GM19438 (cell line): ENCODE measurements at regions not wholly inside any gene's neighbourhood (a gene's known extent, or its start where the extent isn't known, plus 50 kb on each side); places are given as distances from the start of the nearest gene placed in this dataset.
"Not testable (repeated sequence)": the region's sequence is repeated elsewhere in the genome, so short reads cannot be mapped to it uniquely, and the experiment has no call there.

ENCODE experiments used
- ATAC-seq: cut with Tn5 transposase; IDR thresholded peaks from one replicate; pipeline ENCODE4 v1.9.1; 2021; ENCODE audit warnings: low read depth; ENCODE audit not compliant: unreplicated experiment

DNA sequence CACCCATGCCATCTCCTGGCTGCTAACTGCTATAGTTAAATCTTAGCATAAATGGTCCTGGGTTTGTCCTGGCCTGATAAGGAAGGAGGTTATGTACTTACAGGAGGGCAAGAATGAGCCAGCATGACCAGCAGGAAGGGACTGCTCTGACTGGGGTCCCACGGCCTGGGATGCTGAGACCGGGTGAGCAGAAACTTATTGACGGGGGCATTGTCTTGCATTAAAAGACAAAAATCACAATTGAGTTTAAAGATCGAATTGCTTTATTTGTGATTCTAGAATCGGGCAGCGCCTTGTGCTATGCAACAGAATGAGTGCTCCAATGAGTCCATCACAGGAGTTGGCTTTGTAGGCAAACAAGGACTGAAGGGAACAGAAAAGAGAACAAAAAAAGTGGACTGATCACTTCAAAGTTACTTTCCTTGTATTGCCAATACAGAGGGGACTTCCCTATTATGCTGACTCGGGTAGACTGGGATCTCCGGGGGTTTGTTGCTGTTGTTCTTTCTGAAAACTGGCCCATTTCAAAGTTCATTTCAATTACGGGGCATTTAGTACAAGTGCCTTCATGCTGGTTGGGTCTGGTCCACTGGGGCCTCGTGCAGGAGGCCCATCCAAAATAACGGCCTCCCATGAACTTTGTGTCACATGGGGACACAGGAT, 87.1 kb upstream of the SLC66A3 start:
- no peak for ATAC-seq

DNA sequence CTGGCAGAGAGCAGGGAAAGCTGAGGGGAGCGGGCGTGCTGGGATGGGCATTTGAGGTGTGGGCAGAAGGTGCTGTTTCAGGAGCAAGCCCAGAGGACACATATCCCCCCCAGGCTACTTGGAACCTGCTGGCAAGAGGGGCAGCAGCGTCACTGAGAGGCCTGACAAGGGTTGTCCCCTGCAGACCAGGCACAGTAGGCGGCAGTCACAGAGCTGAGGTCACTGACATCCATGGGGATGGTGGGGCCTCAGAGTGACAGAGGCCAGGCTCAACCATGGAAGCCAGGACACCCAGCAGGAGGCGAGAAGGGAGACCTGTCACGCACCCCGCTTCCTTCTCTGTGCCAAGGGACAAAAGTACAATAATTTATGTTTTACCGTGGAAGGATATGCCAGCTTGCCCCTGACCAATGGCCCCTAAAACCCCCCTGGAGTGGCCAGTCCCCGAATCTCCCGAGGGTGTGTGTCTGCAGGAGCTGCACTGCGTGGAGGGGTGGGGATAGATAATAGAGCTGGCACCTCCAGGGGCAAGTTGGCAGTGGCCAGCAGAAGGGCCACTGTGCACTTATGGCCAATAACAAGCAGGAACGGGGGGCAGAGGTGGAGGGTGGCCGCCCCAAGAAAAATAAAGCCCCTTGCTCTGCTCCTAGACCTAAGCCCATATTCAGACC, 86.3 kb upstream of the SLC66A3 start:
- no peak for ATAC-seq

DNA sequence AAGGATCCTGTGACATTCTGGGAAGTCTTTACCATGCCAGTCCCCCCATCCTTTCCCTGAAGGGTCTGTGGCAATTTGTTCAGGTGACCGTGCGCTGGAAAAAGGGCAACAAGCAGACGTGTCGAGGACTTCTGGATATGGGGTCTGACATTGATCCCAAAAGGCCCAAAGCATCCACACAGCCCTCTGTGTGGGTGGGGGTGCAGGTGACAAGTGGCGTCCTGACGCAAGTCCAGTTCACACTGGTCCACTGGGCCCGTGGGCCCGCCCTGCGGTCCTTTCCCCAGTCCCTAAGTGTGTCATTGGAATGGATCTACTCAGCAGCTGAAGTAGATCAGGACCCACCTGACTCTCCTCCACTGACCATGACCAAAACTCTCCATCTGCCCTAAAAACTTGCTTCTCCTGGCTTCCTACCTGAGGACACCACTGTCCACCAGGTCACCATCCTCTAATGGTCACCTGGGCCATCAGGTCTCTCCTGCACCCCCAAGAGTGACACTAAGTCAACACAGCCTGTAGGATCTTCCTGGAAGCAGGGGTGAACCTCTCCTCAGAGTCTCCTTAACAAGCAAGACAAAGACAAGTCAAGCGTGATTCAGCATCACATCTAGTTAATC, 85.6 kb upstream of the SLC66A3 start:
- no peak for ATAC-seq

DNA sequence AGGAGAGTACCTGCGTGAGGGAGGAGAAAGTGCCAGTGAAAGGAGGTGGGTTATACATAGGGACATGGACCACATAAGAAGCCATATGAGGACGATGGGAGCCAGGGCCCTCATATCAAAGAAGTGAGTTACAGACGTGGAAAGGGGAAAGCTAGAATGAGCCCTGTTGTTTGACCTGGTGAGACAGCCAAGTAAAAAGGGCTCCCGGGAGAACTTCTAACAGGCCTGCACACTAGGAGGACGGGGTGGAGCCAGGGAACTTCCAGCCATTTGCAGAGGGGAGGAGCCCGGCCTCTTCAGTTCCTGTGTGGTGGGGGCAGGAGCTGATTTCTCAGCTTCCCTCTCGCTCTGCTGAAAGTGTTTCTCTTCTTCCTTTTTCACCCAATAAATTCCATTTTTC, 84.1 kb upstream of the SLC66A3 start:
- no peak for ATAC-seq

DNA sequence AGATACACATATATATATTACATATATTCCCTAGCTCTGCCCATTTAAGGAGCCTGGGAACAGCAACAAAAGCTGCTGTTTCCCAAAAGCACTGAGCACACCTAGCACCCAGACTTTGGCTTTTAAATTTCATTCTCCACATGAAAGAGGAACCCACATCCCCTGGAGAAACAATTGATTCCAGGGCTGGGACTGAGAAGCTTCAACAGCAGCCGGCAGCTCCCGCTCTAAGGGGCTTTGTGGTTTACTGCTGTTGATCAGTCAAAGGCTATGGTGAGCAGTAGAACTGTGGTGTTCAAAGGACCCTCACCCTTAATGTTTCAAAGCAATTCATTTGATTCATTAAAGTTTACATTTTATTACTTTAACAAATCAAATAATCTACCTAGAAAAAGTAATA, 83.3 kb upstream of the SLC66A3 start:
- no peak for ATAC-seq

DNA sequence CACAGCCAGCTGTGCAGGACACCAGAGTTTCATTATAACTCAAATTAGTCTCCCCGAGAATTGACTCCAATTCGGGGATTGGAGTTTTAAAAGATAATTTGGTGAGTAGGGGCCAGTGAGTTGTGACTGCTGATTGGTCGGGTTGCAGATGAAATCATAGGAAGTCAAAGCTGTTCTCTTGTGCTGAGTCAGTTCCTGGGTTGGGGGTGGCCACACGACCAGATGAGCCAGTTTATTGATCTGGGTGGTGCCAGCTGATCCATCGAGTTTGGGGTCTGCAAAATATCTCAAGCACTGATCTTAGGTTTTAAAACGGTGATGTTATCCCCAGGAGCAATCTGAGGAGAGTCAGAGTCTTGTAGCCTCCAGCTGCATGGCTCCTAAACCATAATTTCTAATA, 82.7 kb upstream of the SLC66A3 start:
- no peak for ATAC-seq

DNA sequence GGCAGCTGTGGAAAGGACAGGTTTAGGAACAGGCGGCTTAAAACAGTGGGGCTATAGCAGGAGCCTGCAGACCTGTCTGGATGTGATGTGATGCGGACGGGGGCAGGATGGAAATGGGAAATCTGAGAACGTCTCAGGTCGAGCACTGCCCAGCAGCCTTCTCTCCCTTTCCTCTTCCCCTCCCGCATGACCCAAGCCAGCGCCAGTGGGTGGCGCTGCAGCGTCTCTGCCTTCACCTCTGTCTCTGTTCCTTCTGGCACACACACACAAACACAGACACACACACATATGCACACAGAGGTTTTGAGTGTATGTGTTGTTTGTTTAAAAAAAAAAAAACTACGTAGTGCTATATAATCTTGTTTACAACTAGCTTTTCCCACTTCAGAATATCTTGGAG, 82.0 kb upstream of the SLC66A3 start:
- ATAC-seq: no peak

DNA sequence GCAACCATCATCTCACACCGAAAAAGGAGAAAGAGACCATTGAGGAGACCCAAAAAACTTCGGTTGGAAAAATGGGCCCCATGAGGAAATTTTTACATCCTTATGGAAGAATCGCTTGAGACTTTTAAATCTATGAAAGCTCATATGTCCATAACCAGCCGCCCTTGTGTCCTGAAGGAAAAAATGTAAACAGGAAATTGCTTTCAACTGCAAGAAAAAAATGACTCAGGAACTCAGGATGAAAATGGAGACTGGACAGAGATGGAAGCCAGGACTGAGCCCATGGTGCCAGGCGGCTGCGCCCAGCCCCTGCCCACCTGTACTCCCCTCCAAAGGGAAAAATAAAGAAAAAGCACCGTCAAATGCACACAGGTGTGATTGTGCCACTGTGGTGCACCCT, 81.5 kb upstream of the SLC66A3 start:
- no peak for ATAC-seq

DNA sequence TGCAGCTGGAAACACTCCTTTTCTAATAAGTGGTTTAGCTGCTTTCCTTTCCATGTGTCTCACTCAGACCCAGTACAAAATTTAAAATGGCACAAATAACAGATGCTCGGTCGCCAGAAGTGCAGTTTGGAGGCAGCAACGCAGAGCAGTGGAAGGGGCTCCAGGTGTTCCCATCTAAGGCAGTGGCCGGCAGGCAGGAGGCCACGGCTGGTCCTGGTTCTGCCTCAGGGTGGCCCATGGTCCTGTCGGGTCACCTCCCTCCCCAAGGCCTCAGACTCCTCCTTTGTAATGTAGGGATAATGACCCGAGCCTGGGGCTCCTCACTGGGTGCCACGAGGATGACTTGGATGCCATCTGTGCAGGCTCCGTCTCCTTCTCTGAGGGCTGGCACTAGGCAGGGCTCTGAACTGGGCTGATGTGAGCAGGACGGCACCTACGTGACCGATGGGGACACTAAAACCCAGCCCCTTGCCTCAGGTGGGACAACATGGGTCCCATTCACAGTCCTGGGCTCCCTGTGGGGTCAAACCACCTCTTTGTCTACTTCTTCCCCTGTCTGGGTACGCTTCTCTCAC, 80.9 kb upstream of the SLC66A3 start:
- ATAC-seq: no peak

DNA sequence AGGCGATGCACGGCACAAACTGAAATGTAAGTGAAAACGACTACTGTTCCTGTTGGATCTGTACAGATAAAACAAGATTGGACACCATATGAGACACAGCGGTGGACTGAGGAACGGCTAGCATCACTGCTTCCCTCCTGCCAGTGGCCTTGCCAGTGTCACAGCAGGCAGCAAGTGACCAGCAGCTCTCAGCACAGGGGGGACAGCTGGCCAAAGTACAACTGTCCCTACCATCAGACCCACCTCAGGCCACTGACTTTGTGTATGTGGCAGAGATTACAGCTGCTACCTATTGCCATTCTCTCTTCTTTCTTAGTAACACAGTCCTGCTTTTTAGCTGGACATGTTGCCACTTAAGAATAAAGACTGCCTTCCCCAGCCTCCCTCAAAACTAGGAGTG, 80.0 kb upstream of the SLC66A3 start:
- ATAC-seq: no peak

DNA sequence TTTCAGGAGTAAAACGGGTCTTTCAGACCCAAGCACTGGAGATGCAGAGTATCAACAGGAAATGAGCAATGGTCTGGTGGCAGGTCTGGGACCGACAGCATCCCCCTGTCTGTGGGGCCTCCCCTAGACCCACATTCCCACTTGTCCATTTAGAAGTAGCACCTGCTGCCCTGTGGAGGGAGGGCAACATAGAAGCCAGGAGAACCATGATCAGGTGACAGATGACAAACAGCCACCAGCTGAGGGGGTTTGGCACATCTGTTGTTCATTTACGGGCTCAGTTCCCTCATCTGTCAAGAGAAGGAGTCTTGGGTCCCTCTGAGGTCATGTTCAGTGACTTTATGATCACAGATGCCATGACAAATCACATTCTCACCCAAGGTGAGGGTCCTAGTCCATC, 77.9 kb upstream of the SLC66A3 start:
- ATAC-seq: no peak

DNA sequence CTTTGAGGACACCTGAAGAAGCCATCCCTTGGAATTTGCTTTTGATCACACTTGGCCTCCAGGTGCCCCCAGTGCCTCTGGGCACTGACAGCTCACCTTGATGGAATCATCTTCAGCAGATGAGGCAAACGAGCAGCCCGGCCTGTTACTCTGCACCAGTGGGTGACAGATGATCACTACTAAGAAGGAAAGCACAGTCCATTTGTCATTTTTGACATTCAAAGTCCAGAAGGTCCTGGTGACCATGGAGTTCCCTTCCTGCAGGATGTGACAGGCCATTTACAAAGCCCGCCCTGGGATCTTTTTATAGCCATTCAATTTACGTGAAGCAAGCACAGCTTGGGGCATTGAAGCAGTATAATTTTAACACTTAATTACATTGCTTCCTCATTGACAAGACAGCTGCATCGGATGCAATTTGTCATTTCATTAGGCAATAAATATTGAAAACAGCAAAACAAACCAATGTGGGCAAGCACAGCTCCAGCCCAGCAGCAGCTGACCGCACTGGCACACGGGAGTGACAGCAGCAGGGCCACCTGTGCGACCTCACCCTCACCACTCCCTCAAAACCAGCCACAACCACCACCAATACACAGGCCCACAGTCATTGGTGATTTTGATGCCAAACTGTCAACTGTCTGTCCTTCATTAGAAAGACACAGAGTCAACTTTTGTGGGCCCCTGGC, 76.0 kb upstream of the SLC66A3 start:
- no peak for ATAC-seq

DNA sequence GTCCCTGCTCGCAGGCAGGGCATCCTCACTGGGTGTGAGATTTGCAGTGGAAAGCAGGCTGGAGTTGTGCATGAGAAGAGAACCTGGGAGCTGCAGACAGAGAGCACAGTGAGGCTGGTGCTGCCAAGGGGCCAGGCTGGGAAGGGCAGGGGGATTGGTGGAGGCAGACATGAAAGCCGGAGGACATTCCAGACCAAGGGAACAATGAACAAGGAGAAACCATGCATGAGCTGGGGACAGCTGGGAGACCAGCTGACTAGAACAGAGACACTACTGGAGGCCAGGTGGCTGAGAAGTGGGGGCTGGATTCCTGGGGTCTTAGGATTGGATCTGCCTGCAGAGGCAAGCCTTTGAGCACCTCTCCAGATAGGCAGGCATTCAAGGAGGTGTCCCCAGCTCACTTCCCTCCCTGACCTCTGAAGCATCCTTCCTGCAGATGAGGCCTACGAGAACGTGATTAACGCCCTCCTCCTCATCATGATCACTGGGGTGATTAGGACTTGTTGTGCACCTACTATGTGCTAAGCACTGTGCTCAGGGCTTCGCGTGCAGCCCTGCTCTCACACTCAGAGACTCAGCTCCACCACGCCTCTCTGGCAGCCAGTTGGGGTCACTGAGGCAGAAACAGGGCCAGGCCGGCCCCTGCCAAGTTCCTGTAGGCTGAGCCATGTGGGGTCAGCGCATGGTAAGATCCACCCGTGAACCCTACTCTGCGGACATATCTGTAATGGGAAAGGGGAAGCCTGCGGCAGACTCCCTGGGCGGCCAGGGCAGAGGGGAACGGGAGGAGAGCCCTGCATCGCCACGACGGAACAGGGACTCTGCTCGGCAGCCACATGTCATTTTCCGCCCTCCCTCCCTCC, 74.8 kb upstream of the SLC66A3 start:
- no peak for ATAC-seq

DNA sequence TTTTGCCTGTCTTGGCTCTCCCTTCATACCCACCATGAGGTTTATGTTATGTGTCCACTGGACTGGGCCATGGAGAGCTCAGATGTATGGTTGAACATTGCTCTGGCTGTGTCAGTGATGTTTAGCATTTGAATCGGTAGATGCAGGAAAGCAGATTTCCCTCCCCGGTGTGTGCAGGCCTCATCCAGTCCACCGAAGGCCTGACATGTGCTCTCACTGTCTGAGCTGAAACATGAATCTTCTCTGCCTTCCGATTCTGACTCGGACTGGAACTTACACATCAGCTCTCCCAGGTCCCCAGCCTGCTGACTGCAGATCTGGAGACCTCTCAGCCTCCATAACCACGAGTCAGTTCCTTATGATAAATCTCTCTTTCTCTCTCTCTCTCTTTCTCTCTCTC, 72.4 kb upstream of the SLC66A3 start:
- no peak for ATAC-seq

DNA sequence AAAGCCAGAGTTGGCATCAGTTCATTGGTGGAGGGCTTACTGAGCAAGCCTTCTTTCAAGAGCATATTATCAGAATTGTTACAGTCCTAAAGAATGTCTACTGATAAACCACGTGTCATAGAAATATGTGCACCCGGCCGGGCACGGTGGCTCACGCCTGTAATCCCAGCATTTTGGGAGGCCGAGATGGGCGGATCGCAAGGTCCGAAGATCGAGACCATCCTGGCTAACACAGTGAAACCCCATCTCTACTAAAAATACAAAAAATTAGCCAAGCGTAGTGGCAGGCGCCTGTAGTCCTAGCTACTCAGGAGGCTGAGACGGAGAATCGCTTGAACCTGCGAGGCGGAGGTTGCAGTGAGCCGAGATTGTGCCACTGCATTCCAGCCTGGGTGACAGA, 66.4 kb upstream of the SLC66A3 start:
- not testable (repeated sequence) for ATAC-seq

DNA sequence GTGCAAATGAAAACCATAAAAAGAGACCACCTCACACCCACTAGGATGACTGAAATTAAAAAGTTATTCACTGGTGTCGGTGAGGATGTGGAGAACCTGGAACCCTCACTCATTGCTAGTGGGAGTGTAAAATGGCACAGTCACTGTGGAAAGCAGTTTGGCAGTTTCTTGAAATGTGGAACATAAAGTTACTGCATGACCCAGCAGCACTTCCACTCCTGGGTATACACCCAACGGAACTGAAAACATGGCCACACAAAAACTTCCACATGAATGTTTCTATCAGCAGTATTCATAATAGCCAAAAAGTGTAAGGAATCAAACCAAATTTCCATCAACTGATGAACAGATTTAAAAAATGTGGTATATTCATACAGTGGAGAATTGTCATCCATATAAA, 65.1 kb upstream of the SLC66A3 start:
- ATAC-seq: no peak

DNA sequence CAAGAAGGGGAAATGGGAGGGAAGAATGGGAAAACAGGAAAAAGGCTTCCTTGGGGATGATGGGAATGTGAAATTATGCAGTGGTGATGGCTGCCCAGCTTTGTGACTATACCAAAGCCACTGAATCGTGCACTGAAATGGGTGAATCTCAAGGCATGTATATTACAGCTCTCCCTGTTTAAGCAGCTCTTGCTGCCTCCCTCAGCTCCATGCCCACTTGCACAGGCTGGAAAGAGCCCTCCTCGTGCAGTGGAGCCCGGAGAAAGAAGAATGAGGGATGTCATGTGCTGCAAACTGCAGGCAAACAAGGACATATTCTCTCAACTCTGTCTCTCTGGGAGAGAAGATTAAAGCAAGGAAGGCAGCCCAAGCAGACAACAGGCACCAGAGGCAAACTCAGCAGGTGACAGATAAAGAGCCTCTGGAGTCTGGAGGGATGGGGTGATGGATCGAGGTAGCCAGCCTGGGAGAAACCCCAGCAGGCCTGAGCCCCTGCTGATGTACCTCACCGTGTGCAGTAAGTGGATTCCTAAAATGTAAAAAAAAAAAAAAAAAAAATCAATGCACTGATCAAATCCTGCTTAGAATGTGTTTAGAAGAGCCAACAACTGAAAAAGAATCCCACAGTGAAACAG, 62.4 kb upstream of the SLC66A3 start:
- ATAC-seq: no peak

DNA sequence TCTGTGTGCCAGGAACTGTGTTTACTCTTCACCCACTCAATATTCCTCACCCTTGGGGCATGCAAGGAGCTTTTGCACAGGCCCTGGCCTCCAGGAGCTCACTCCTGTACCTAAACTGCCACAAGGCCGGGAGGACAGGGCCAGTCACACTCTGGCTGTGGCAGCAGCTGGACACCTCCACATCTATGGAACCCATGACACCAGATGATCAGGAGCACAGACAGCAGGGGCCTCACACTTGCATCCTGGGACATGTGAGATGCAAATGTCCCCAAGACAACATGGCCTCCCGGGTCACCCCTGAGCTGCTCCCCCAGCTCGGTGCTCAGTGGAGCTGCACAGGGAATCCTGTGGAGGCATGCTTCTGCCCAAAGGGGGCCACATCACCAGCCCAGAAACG, 61.8 kb upstream of the SLC66A3 start:
- no peak for ATAC-seq

DNA sequence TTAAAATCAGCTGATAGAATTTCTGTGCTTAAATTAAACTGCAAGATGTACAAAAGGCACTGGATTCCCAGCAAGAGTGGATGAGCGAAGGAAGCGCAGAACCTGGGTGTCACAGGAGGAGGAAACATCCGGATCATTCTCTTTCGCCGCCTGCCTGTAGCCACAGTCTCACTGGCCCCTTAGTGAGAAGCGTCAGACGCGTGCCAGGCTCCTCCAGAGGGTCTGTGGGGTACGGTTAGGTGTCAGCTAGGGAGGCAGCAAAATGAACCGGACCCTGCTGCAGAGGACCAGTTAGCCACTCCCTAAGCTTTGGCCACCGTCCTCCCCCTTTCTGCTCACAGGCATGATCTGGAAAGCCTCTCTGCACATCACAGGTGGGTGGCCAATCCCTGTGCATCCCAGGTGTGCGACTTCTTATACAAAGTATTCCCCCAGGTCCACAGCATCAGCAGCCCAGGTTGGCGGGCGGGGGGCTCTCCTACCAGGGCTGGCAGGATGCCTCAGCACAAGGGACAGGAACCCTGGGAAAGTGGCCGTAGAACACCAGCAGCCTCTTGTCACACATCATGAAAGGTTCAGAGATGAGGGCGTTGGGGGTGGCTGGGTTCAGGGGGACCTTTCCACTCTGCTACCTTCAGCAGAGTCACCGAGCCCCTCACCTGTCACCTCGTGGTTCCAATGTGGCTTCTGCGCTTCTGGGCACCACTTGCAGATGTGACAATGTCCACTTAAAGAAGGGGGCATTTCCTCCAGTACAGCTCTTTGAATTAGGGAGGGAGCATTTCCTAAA, 61.1 kb upstream of the SLC66A3 start:
- ATAC-seq: no peak
